ENCODE measurements at regions not wholly inside any gene's neighbourhood (a gene's known extent, or its start where the extent isn't known, plus 50 kb on each side); places are given as distances from the start of the nearest gene placed in this dataset.

DNA sequence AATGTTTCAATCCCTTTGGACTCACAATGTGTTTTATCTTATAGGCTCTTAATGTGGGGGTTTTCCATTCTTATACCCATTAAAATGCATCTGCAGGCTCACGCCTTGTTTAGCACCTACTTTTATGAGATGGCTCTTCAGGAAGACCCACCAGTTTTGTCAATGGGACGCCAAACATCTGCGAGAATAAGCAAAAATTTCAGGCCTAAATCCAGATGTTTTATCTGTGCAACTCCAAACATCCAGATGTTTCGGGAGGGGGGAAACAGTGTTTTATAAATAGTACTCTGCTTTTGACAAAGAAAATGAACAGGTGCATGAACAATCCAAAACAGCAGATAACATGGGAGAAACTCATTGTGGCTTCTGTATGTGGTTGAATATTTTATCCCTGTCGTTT, 342.8 kb downstream of the DHX15 start:
- 74 to 80% (median 77%) methylated on average over 5 of the region's 5 CpGs for WGBS, 4 donors
- H3K9me3 ChIP-seq (replicated peaks in 1 of 3): no peaks in the 10 kb centered on the region
- intact Hi-C loops (cut with DNase I): no loop called here

DNA sequence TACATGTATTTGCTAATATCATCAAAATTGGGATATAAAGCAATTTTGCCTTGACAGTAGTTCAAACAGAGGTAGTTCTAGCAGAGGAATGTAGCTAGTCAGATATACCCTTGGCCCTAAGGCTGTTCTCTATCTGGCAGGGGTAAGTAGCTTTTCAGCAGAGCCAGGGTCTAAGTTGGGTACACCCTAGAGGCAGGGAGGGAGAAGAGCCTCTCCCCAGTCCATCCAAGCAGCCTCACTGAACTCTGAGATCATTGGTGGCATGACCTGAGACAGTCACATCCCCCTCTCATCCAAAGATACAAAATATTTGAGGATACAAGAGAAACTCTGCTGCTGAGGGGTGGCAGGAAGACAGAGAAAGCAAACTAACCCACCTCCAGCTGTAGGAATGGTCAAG, 343.7 kb downstream of the DHX15 start:
- TF ChIP-seq CTCF (IDR thresholded peaks at IDR 0.05) (no peak), POLR2A (IDR thresholded peaks at IDR 0.05) (no peak)
- Histone ChIP-seq H3K9me3 (replicated peaks in 1 of 3) (no peaks in the 10 kb centered on the region), H3K4me3 (no peak overlapping the region), H3K4me1 (replicated peaks in 1 of 2) (no peaks in the 10 kb centered on the region), H3K36me3 (replicated peaks in 1 of 2) (no peaks in the 10 kb centered on the region), H3K27ac (no peak overlapping the region), H3K27me3 (no peaks in the 10 kb centered on the region)
- intact Hi-C loops (cut with DNase I): no loop called here
- no peak for DNase-seq

More for the DNA sequence above, 342.8 kb downstream of the DHX15 start:
- Histone ChIP-seq H3K27me3 (no peaks in the 10 kb centered on the region), H3K4me1 (replicated peaks in 1 of 2) (no peaks in the 10 kb centered on the region), H3K27ac (no peak overlapping the region), H3K4me3 (no peak overlapping the region), H3K36me3 (replicated peaks in 1 of 2) (no peaks in the 10 kb centered on the region)
- DNase-seq: no peak
- no peak for TF ChIP-seq CTCF (IDR thresholded peaks at IDR 0.05)
- TF ChIP-seq POLR2A (IDR thresholded peaks at IDR 0.05): no peak

DNA sequence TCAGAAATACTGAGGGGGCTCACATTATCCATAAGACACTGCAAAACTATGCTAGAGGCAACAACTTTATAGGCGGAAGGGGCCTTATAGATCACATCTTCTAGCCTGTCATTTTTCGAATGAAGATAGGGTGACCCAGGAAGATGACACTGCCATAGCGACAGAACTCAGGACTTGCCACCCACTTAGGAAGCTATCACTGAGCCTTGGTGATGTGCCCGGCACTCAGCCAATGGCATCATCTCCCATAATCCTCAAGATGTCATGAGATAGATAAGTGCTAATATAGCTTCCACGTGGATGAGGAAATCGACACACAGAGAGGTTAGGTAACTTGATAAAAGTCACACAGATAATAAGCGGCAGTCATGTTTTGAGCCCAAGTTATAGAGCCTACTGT, 346.6 kb downstream of the DHX15 start:
- 83 to 85% (median 84%) methylated on average over 7 of the region's 7 CpGs for WGBS, 4 donors
- H3K27ac ChIP-seq: no peak overlapping the region
- DNase-seq: no peak
- H3K9me3 ChIP-seq (replicated peaks in 1 of 3): no peaks in the 10 kb centered on the region
- no peak overlapping the region for H3K4me3 ChIP-seq
- H3K4me1 ChIP-seq (replicated peaks in 1 of 2): no peaks in the 10 kb centered on the region
- TF ChIP-seq POLR2A (IDR thresholded peaks at IDR 0.05) (no peak), CTCF (IDR thresholded peaks at IDR 0.05) (no peak)
- intact Hi-C loops (cut with DNase I): no loop called here
- no peaks in the 10 kb centered on the region for H3K27me3 ChIP-seq
- H3K36me3 ChIP-seq (replicated peaks in 1 of 2): no peaks in the 10 kb centered on the region

- Histone ChIP-seq H3K4me3 (no peak overlapping the region), H3K36me3 (replicated peaks in 1 of 2) (no peaks in the 10 kb centered on the region), H3K4me1 (replicated peaks in 1 of 2) (no peaks in the 10 kb centered on the region), H3K27ac (no peak overlapping the region), H3K27me3 (no peaks in the 10 kb centered on the region), H3K9me3 (replicated peaks in 1 of 3) (no peaks in the 10 kb centered on the region)
- intact Hi-C loops (cut with DNase I): no loop called here
- no peak for DNase-seq
- no peak for TF ChIP-seq POLR2A (IDR thresholded peaks at IDR 0.05)
- TF ChIP-seq CTCF (IDR thresholded peaks at IDR 0.05): no peak
- 63 to 72% (median 67%) methylated on average over 3 of the region's 3 CpGs for WGBS, 4 donors
Observed at GRCh38 chr4:24236532-24236931, 346.7 kb upstream of the PPARGC1A start.
